CD14-positive monocyte (primary cell): ENCODE measurements at regions not wholly inside any gene's neighbourhood (a gene's known extent, or its start where the extent isn't known, plus 50 kb on each side); places are given as distances from the start of the nearest gene placed in this dataset.

Experiments
- DNase-seq, 3 donors: peaks; one replicate each; pipeline ENCODE4 v3.0.0-alpha.2; 2011 to 2022
- H2AFZ ChIP-seq: 2 replicates; pipeline ENCODE4 v1.6.0; 2012; ENCODE audit warnings: mild to moderate bottlenecking, low read depth, low read length, inconsistent platforms; ENCODE audit not compliant: insufficient read depth, poor library complexity, severe bottlenecking
- H3K27ac ChIP-seq, 2 donors: 1 replicate in 1 of 2; 2 replicates in 1 of 2; pipeline ENCODE4 v1.5.1; 2012 to 2013; ENCODE audit warnings: low read length in 2 of 2, control low read depth in 1 of 2, inconsistent platforms in 1 of 2, low read depth in 1 of 2, mild to moderate bottlenecking in 1 of 2
- H3K27me3 ChIP-seq, 2 donors: one replicate each; pipeline versions ENCODE4 v1.6.0 to v1.6.1; 2011 to 2013; ENCODE audit warnings: low read length in 2 of 2; ENCODE audit not compliant: control insufficient read depth in 2 of 2, insufficient read depth in 2 of 2
- H3K36me3 ChIP-seq, 2 donors: replicated peaks in 1 of 2; 1 replicate in 1 of 2; 2 replicates in 1 of 2; pipeline versions ENCODE4 v1.5.1 to v1.6.1; 2012 to 2013; ENCODE audit warnings: low read length in 2 of 2, control low read depth in 1 of 2, inconsistent platforms in 1 of 2, mild to moderate bottlenecking in 1 of 2; ENCODE audit not compliant: insufficient read depth in 2 of 2, control insufficient read depth in 1 of 2
- H3K4me1 ChIP-seq, 2 donors: 1 replicate in 1 of 2; 2 replicates in 1 of 2; pipeline versions ENCODE4 v1.5.1 to v1.6.1; 2012 to 2013; ENCODE audit warnings: low read length in 2 of 2, control low read depth in 1 of 2, inconsistent platforms in 1 of 2, mild to moderate bottlenecking in 1 of 2, moderate library complexity in 1 of 2; ENCODE audit not compliant: insufficient read depth in 2 of 2, control insufficient read depth in 1 of 2
- H3K4me2 ChIP-seq: replicated peaks from 2 replicates; pipeline ENCODE3; 2012; ENCODE audit warnings: low read length, moderate library complexity, mild to moderate bottlenecking; ENCODE audit not compliant: poor library complexity, severe bottlenecking; ENCODE audit errors: extremely low read depth
- H3K4me3 ChIP-seq, 3 experiments: fragments of 200-600 bp in 1 of 3; sonication (generic) in 1 of 3; replicated peaks in 1 of 3; 1 replicate in 2 of 3; 2 replicates in 1 of 3; pipeline ENCODE4 v1.5.1; 2011 to 2013; ENCODE audit warnings: low read length in 3 of 3, mild to moderate bottlenecking in 3 of 3, control low read depth in 2 of 3, low read depth in 2 of 3, inconsistent platforms in 1 of 3, moderate library complexity in 1 of 3
- H3K79me2 ChIP-seq: 2 replicates; pipeline ENCODE4 v1.6.0; 2012; ENCODE audit warnings: mild to moderate bottlenecking, control low read depth, inconsistent platforms, low read length, moderate library complexity; ENCODE audit not compliant: insufficient read depth
- H3K9ac ChIP-seq: 2 replicates; pipeline ENCODE4 v1.6.0; 2017; ENCODE audit warnings: low read length, mild to moderate bottlenecking; ENCODE audit not compliant: insufficient read depth, poor library complexity, severe bottlenecking
- H3K9me3 ChIP-seq, 2 donors: replicated peaks in 1 of 2; 1 replicate in 1 of 2; 2 replicates in 1 of 2; pipeline versions ENCODE4 v1.5.1 to v1.6.1; 2012 to 2013; ENCODE audit warnings: low read length in 2 of 2, control low read depth in 1 of 2; ENCODE audit not compliant: control insufficient read depth in 1 of 2, insufficient read depth in 1 of 2
- H4K20me1 ChIP-seq: 2 replicates; pipeline ENCODE4 v1.6.0; 2012; ENCODE audit warnings: mild to moderate bottlenecking, low read length, control low read depth, moderate library complexity; ENCODE audit not compliant: insufficient read depth
- H3K27ac Mint-ChIP-seq, 7 donors: one replicate each; pipeline ENCODE4 v1.8.0; 2020; ENCODE audit warnings: mild to moderate bottlenecking in 7 of 7, mixed read lengths in 7 of 7, moderate library complexity in 6 of 7, inconsistent platforms in 2 of 7
- H3K27me3 Mint-ChIP-seq, 3 donors: one replicate each; pipeline ENCODE4 v1.8.0; 2021 to 2022; ENCODE audit warnings: low read depth in 3 of 3, mild to moderate bottlenecking in 3 of 3, mixed read lengths in 3 of 3, moderate library complexity in 3 of 3, inconsistent platforms in 1 of 3
- H3K36me3 Mint-ChIP-seq, 2 donors: one replicate each; pipeline ENCODE4 v1.8.0; 2020; ENCODE audit warnings: mixed read lengths in 2 of 2, inconsistent platforms in 1 of 2, mild to moderate bottlenecking in 1 of 2
- H3K4me1 Mint-ChIP-seq: one replicate; pipeline ENCODE4 v1.8.0; 2020; ENCODE audit warnings: mild to moderate bottlenecking, mixed read lengths
- H3K4me3 Mint-ChIP-seq, 2 donors: one replicate each; pipeline ENCODE4 v1.8.0; 2020; ENCODE audit warnings: mild to moderate bottlenecking in 2 of 2, mixed read lengths in 2 of 2, moderate library complexity in 1 of 2
- H3K9me3 Mint-ChIP-seq, 7 donors: one replicate each; pipeline ENCODE4 v1.8.0; 2020 to 2022; ENCODE audit warnings: mixed read lengths in 7 of 7, mild to moderate bottlenecking in 6 of 7, moderate library complexity in 6 of 7, inconsistent platforms in 2 of 7
- WGBS: methylation state at CpG from one replicate; pipeline ENCODE4 v1.1.5; 2013; ENCODE audit warnings: missing lambda C conversion rate; ENCODE audit not compliant: insufficient coverage; 5-methylcytosine and 5-hydroxymethylcytosine counted together
- intact Hi-C, 2 donors: fragments of 100-400 bp; cut with micrococcal nuclease; formaldehyde crosslinking; loops; one replicate each; pipeline versions ENCODE4 v1.15.0 to v1.15.1; 2023
- TF ChIP-seq, protein P1 (sequence below): fragments of 200-600 bp; IDR thresholded peaks from one replicate; pipeline ENCODE4 v1.8.0; 2022; ENCODE audit warnings: antibody characterized with exemption, mild to moderate bottlenecking

DNA sequence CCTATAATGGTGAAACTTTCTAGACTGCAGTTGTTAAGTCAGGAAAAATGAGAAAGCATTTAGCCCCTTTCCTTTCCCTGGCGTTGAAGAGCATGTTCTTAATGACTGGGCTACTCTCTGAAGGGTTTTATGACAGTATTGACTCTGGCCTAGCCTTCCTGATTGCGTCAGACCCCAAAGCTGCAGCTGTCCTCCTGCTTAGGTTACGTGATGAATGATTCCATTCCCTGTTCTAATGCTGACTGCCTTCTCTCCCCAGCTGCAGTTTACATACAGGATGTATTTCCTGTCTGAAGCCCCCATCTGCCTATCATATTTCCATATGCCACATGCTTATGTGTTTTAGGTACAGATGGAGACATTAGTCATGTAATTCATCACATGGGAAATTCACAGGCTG lies 105.8 kb upstream of the EGFL6 start:
- DNase-seq, result peak in 1 of 3 donors; percentile 2
- intact Hi-C loops, result no loop called here
- Histone ChIP-seq H3K4me2 (no peak overlapping the region), H3K9me3 (no peaks in the 10 kb centered on the region), H3K27me3 (peaks cover 0 to 10% of the 10 kb centered on the region in 2 donors), H3K9ac (no peak overlapping the region), H3K4me1 (no peaks in the 10 kb centered on the region), H4K20me1 (no peaks in the 10 kb centered on the region), H3K27ac (no peak overlapping the region), H3K4me3 (no peak overlapping the region), H3K36me3 (no peaks in the 10 kb centered on the region), H2AFZ (no peak overlapping the region), H3K79me2 (no peaks in the 10 kb centered on the region)
- Mint-ChIP-seq H3K9me3 (peaks cover 0 to 8% (median 3%) of the 10 kb centered on the region in 7 donors), H3K27ac (no peak overlapping the region), H3K4me3 (no peak overlapping the region), H3K4me1 (peaks cover 2% of the 10 kb centered on the region), H3K27me3 (peaks cover 0 to 30% (median 0%) of the 10 kb centered on the region in 3 donors), H3K36me3 (no peaks in the 10 kb centered on the region)
- TF ChIP-seq, protein P1, sequence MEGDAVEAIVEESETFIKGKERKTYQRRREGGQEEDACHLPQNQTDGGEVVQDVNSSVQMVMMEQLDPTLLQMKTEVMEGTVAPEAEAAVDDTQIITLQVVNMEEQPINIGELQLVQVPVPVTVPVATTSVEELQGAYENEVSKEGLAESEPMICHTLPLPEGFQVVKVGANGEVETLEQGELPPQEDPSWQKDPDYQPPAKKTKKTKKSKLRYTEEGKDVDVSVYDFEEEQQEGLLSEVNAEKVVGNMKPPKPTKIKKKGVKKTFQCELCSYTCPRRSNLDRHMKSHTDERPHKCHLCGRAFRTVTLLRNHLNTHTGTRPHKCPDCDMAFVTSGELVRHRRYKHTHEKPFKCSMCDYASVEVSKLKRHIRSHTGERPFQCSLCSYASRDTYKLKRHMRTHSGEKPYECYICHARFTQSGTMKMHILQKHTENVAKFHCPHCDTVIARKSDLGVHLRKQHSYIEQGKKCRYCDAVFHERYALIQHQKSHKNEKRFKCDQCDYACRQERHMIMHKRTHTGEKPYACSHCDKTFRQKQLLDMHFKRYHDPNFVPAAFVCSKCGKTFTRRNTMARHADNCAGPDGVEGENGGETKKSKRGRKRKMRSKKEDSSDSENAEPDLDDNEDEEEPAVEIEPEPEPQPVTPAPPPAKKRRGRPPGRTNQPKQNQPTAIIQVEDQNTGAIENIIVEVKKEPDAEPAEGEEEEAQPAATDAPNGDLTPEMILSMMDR, result no peak
- WGBS, result no CpG with 5 or more reads among the region's 3 CpGs

DNA sequence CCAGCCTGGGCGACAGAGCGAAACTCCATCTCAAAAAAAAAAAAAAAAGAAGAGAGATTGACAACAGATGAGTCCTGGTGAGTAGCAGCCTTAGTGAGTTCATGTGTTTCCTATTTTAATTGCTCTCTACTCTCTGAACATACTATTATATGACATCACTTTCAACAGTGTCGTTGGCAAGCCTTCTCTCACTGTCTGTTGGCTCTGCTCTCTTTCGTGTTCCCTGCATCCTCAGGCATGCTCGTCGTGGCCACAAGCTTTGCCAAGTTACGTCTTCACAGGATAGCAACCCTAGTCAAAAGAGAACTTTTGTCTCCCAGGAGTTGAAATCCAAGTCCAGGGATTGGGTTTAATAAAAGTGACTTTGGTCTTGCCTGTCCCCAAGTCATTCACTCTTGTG lies 117.1 kb upstream of the EGFL6 start:
- H3K36me3 ChIP-seq, result no peaks in the 10 kb centered on the region
- H3K27ac ChIP-seq, result no peak overlapping the region
- Mint-ChIP-seq H3K4me1 (no peaks in the 10 kb centered on the region), H3K36me3 (no peaks in the 10 kb centered on the region), H3K4me3 (no peak overlapping the region), H3K27me3 (peaks cover 0 to 27% (median 0%) of the 10 kb centered on the region in 3 donors), H3K27ac (no peak overlapping the region), H3K9me3 (peaks cover 0 to 17% (median 7%) of the 10 kb centered on the region in 7 donors)
- no peak overlapping the region for H3K4me3 ChIP-seq
- intact Hi-C loops, result no loop called here
- no peak overlapping the region for H3K9ac ChIP-seq
- H3K9me3 ChIP-seq, result no peaks in the 10 kb centered on the region
- no peak overlapping the region for H2AFZ ChIP-seq
- TF ChIP-seq, protein P1, result no peak
- no peaks in the 10 kb centered on the region for H4K20me1 ChIP-seq
- DNase-seq, result no peak
- H3K79me2 ChIP-seq, result no peaks in the 10 kb centered on the region
- no peak overlapping the region for H3K4me2 ChIP-seq
- H3K27me3 ChIP-seq, result peaks cover 0 to 11% of the 10 kb centered on the region in 2 donors
- H3K4me1 ChIP-seq, result no peaks in the 10 kb centered on the region
- 100% methylated on average over 1 of the region's 7 CpGs for WGBS
